ENCODE measurements at regions not wholly inside any gene's neighbourhood (a gene's known extent, or its start where the extent isn't known, plus 50 kb on each side); places are given as distances from the start of the nearest gene placed in this dataset.

- TF ChIP-seq CTCF (IDR thresholded peaks at IDR 0.05) (no peak), POLR2AphosphoS5 (IDR thresholded peaks at IDR 0.05; ENCODE audit: insufficient read depth in 1 of 2, low read depth in 1 of 2) (no peak)
These were observed 310.2 kb downstream of the PTPRC start for GRCh38 chr1:198948895-198949659.

Data from vagina (tissue), 2 donors.